Trophoblast cell (in vitro differentiated cells and primary cell): ENCODE measurements at regions not wholly inside any gene's neighbourhood (a gene's known extent, or its start where the extent isn't known, plus 50 kb on each side); places are given as distances from the start of the nearest gene placed in this dataset.

Experiments used
- DNase-seq, 2 donors: peaks; one replicate each; pipeline ENCODE4 v3.0.0-alpha.2; 2016
- H2AFZ ChIP-seq: 2 replicates; pipeline ENCODE4 v1.6.1; 2013; ENCODE audit warnings: low read length, moderate library complexity, mild to moderate bottlenecking; ENCODE audit not compliant: insufficient read depth, poor library complexity
- H2AK5ac ChIP-seq: 2 replicates; pipeline ENCODE4 v1.6.1; 2013; ENCODE audit warnings: mild to moderate bottlenecking, low read length
- H2BK120ac ChIP-seq: 2 replicates; pipeline ENCODE4 v1.6.1; 2013; ENCODE audit warnings: low read length, mild to moderate bottlenecking, moderate library complexity; ENCODE audit not compliant: insufficient read depth, poor library complexity
- H2BK12ac ChIP-seq: 2 replicates; pipeline ENCODE4 v1.6.1; 2013; ENCODE audit warnings: mild to moderate bottlenecking, low read length, moderate library complexity
- H2BK5ac ChIP-seq: 2 replicates; pipeline ENCODE4 v1.6.1; 2013; ENCODE audit warnings: low read length, low read depth, moderate library complexity, mild to moderate bottlenecking; ENCODE audit not compliant: poor library complexity
- H3K14ac ChIP-seq: 2 replicates; pipeline ENCODE4 v1.6.1; 2013; ENCODE audit warnings: mild to moderate bottlenecking, low read length
- H3K18ac ChIP-seq: 2 replicates; pipeline ENCODE4 v1.6.1; 2013; ENCODE audit warnings: mild to moderate bottlenecking, low read length
- H3K23ac ChIP-seq: 2 replicates; pipeline ENCODE4 v1.6.1; 2013; ENCODE audit warnings: low read length
- H3K27ac ChIP-seq: 2 replicates; pipeline ENCODE4 v1.5.1; 2013; ENCODE audit warnings: low read depth, mild to moderate bottlenecking, inconsistent platforms, low read length, moderate library complexity
- H3K27me3 ChIP-seq: 2 replicates; pipeline ENCODE4 v1.6.1; 2013; ENCODE audit warnings: inconsistent platforms, mild to moderate bottlenecking, low read length, moderate library complexity; ENCODE audit not compliant: insufficient read depth
- H3K36me3 ChIP-seq, 2 experiments: 1 replicate in 1 of 2; 2 replicates in 1 of 2; pipeline ENCODE4 v1.6.1; 2013; ENCODE audit warnings: low read length in 2 of 2, mild to moderate bottlenecking in 2 of 2, moderate library complexity in 1 of 2; ENCODE audit not compliant: insufficient read depth in 2 of 2, control insufficient read depth in 1 of 2
- H3K4ac ChIP-seq: 2 replicates; pipeline ENCODE4 v1.6.1; 2013; ENCODE audit warnings: low read depth, mild to moderate bottlenecking, low read length, moderate library complexity
- H3K4me1 ChIP-seq, 2 experiments: 1 replicate in 1 of 2; 2 replicates in 1 of 2; pipeline ENCODE4 v1.6.1; 2013; ENCODE audit warnings: low read length in 2 of 2, mild to moderate bottlenecking in 2 of 2, moderate library complexity in 1 of 2; ENCODE audit not compliant: insufficient read depth in 2 of 2, control insufficient read depth in 1 of 2
- H3K4me2 ChIP-seq: 2 replicates; pipeline ENCODE4 v1.6.1; 2013; ENCODE audit warnings: inconsistent platforms, mild to moderate bottlenecking, low read length, moderate library complexity
- H3K4me3 ChIP-seq: 2 replicates; pipeline ENCODE4 v1.5.1; 2013; ENCODE audit warnings: mild to moderate bottlenecking, low read depth, low read length, inconsistent platforms
- H3K79me1 ChIP-seq: one replicate; pipeline ENCODE4 v1.6.1; 2013; ENCODE audit warnings: low read length
- H3K79me2 ChIP-seq: 2 replicates; pipeline ENCODE4 v1.6.1; 2013; ENCODE audit warnings: low read length, mild to moderate bottlenecking; ENCODE audit not compliant: control insufficient read depth, insufficient read depth, poor library complexity
- H3K9ac ChIP-seq: 2 replicates; pipeline ENCODE4 v1.6.1; 2013; ENCODE audit warnings: mild to moderate bottlenecking, low read length
- H3K9me3 ChIP-seq: 2 replicates; pipeline ENCODE4 v1.6.1; 2013; ENCODE audit warnings: low read depth, mild to moderate bottlenecking, control low read depth, inconsistent platforms, low read length; ENCODE audit not compliant: insufficient read depth
- H4K12ac ChIP-seq: 2 replicates; pipeline ENCODE4 v1.6.1; 2013; ENCODE audit warnings: low read depth, mild to moderate bottlenecking, low read length, moderate library complexity
- H4K8ac ChIP-seq: 2 replicates; pipeline ENCODE4 v1.6.1; 2013; ENCODE audit warnings: low read depth, mild to moderate bottlenecking, low read length, moderate library complexity
- H4K91ac ChIP-seq: one replicate; pipeline ENCODE4 v1.6.1; 2013; ENCODE audit warnings: low read depth, mild to moderate bottlenecking, low read length, moderate library complexity
- WGBS: extraction: QIAGEN DNeasy Blood & Tissue Kit; methylation state at CpG from one replicate; pipeline ENCODE4 v1.1.7; 2013; ENCODE audit warnings: missing lambda C conversion rate; ENCODE audit not compliant: insufficient read length, insufficient coverage; ENCODE audit errors: extremely low coverage; 5-methylcytosine and 5-hydroxymethylcytosine counted together

DNA sequence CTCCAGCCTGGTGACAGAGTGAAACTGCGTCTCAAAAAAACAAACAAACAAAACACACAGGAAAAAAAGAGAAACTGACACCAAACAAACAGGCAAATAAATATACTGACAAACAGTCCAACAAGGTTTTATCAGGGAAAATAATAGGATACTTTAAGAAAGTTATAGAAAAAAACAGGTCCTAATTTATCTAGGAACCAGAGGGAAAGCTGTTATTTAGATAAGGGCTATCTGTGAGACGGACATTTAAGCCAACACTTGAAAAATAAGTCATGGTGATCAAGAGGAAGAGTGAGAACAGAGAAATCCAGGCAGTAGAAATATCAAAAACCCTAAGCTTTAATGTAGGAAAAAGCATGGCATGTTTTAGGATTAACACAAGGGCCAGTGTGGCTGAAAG lies 68.9 kb downstream of the FAM217A start:
- H4K12ac ChIP-seq = no peak overlapping the region
- H3K27me3 ChIP-seq = no peaks in the 10 kb centered on the region
- no peaks in the 10 kb centered on the region for H3K79me1 ChIP-seq
- H2AK5ac ChIP-seq = no peak overlapping the region
- H3K4ac ChIP-seq = no peak overlapping the region
- no peak overlapping the region for H3K23ac ChIP-seq
- no peak overlapping the region for H3K4me3 ChIP-seq
- no peak overlapping the region for H2BK5ac ChIP-seq
- H2BK12ac ChIP-seq = no peak overlapping the region
- no peak overlapping the region for H3K9ac ChIP-seq
- no peak overlapping the region for H2BK120ac ChIP-seq
- no peak overlapping the region for H3K4me2 ChIP-seq
- no peak overlapping the region for H3K18ac ChIP-seq
- H3K14ac ChIP-seq = no peak overlapping the region
- H3K79me2 ChIP-seq = peaks cover 4% of the 10 kb centered on the region
- H2AFZ ChIP-seq = no peak overlapping the region
- peaks cover 0 to 4% of the 10 kb centered on the region in 2 experiments for H3K4me1 ChIP-seq
- no peak for DNase-seq
- no peaks in the 10 kb centered on the region for H3K9me3 ChIP-seq
- no CpG with 5 or more reads among the region's 2 CpGs for WGBS
- H4K91ac ChIP-seq = no peak overlapping the region
- H3K36me3 ChIP-seq = peaks cover 1 to 2% of the 10 kb centered on the region in 2 experiments
- H3K27ac ChIP-seq = no peak overlapping the region
- H4K8ac ChIP-seq = no peak overlapping the region

DNA sequence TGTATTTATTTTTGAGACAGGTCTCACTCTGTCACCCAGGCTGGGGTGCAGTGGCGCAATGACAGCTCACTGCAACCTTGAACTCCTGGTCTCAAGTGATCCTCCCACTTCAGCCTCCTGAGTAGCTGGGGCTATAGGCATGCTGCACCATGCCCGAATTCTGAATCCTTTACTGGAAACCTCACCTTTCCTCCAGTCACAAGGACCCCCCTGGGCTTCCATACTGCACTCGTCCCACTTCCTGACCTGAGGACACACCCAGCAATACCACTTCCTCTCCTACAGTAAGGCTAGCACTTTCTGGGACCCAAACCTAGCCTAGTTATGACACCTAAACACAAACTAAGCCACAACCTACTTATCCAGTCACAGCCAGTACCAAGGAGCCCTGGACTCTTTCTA lies 68.2 kb downstream of the FAM217A start:
- H3K4me2 ChIP-seq = no peak overlapping the region
- peaks cover 1 to 2% of the 10 kb centered on the region in 2 experiments for H3K36me3 ChIP-seq
- H4K8ac ChIP-seq = peak overlapping the region; percentile 4
- no peak overlapping the region for H3K14ac ChIP-seq
- H3K4me1 ChIP-seq = peaks cover 0 to 4% of the 10 kb centered on the region in 2 experiments
- H3K27me3 ChIP-seq = no peaks in the 10 kb centered on the region
- H3K4me3 ChIP-seq = no peak overlapping the region
- H3K9me3 ChIP-seq = no peaks in the 10 kb centered on the region
- no peak overlapping the region for H2AK5ac ChIP-seq
- no peak overlapping the region for H2BK5ac ChIP-seq
- WGBS = no CpG with 5 or more reads among the region's 3 CpGs
- no peak overlapping the region for H3K27ac ChIP-seq
- H2BK12ac ChIP-seq = no peak overlapping the region
- H3K79me2 ChIP-seq = peaks cover 5% of the 10 kb centered on the region
- H3K4ac ChIP-seq = peak overlapping the region; percentile 52
- no peak overlapping the region for H3K18ac ChIP-seq
- H3K9ac ChIP-seq = peak overlapping the region; percentile 48
- peak overlapping the region; percentile 17 for H3K23ac ChIP-seq
- DNase-seq = no peak
- H4K12ac ChIP-seq = no peak overlapping the region
- no peak overlapping the region for H4K91ac ChIP-seq
- no peaks in the 10 kb centered on the region for H3K79me1 ChIP-seq
- no peak overlapping the region for H2BK120ac ChIP-seq
- no peak overlapping the region for H2AFZ ChIP-seq

DNA sequence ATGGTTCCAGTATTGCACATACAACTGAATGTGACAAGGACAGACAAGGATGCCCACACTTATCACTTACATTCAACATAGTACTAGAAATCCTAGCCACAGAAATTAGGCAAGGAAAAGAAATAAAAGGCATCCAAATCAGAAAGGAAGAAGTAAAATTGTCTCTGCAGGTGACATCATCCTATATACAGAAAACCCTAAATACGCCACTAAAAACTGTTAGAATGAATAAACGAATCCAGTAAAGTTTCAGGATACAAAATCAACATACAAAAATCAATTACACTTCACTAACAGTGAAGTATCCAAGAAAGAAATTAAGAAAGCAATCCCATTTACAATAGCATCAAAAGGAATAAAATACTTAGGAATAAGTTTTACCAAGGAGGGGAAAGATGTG lies 66.1 kb downstream of the FAM217A start:
- DNase-seq = no peak
- H3K4me1 ChIP-seq = peaks cover 0 to 4% of the 10 kb centered on the region in 2 experiments
- H2BK5ac ChIP-seq = no peak overlapping the region
- no peak overlapping the region for H2BK120ac ChIP-seq
- no peak overlapping the region for H3K27ac ChIP-seq
- peaks cover 1 to 2% of the 10 kb centered on the region in 2 experiments for H3K36me3 ChIP-seq
- H3K9ac ChIP-seq = no peak overlapping the region
- H3K9me3 ChIP-seq = no peaks in the 10 kb centered on the region
- no peak overlapping the region for H3K4me2 ChIP-seq
- H2AK5ac ChIP-seq = no peak overlapping the region
- H3K4ac ChIP-seq = peak overlapping the region; percentile 47
- no peak overlapping the region for H3K14ac ChIP-seq
- H3K79me1 ChIP-seq = peaks cover under 1% of the 10 kb centered on the region
- H3K27me3 ChIP-seq = no peaks in the 10 kb centered on the region
- H3K23ac ChIP-seq = no peak overlapping the region
- H4K12ac ChIP-seq = no peak overlapping the region
- no peak overlapping the region for H4K8ac ChIP-seq
- H2AFZ ChIP-seq = no peak overlapping the region
- H3K4me3 ChIP-seq = no peak overlapping the region
- H3K79me2 ChIP-seq = peaks cover 5% of the 10 kb centered on the region
- no CpG with 5 or more reads among the region's 2 CpGs for WGBS
- no peak overlapping the region for H2BK12ac ChIP-seq
- no peak overlapping the region for H4K91ac ChIP-seq
- no peak overlapping the region for H3K18ac ChIP-seq

DNA sequence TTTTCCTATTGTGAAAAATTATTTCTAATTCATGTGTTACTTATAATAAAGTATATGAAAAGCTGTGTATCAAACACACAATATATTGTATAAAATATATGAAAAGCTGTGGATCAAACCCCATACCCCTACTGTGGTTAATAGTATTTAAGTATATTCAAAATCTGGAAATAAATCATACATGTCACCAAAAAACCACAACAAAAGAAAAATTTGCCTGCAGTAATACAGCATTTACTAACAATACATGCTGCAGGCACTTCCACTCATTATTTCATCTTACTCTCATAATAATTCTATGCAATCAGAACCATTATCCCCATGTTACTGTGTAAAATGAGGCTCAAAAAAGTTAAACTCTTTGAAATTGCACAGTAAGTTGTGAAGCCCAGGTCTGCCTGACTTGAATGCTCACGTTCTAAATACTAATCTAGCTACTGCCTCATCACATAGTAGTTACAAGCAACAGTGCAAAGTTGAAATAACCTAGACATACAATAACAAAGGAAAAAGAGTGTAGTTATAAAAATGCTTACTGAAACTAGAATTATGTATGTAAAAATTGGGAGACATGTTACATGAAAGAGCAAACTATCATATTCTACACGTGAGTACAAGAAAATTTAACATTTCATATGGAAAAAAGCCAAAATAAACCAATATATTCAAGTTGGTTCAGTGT lies 61.7 kb downstream of the FAM217A start:
- Histone ChIP-seq H3K4ac (no peak overlapping the region), H3K14ac (no peak overlapping the region), H4K8ac (no peak overlapping the region), H3K79me1 (peaks cover 20% of the 10 kb centered on the region), H3K23ac (no peak overlapping the region), H2BK5ac (no peak overlapping the region), H2BK120ac (no peak overlapping the region), H3K36me3 (peaks cover 1 to 2% of the 10 kb centered on the region in 2 experiments), H4K12ac (no peak overlapping the region), H4K91ac (no peak overlapping the region), H3K4me1 (peaks cover 0 to 5% of the 10 kb centered on the region in 2 experiments), H3K27ac (no peak overlapping the region), H3K4me3 (no peak overlapping the region), H3K18ac (no peak overlapping the region), H3K4me2 (peak overlapping the region; percentile 40), H3K9me3 (no peaks in the 10 kb centered on the region), H3K27me3 (no peaks in the 10 kb centered on the region), H3K79me2 (peaks cover 14% of the 10 kb centered on the region), H2BK12ac (no peak overlapping the region), H3K9ac (no peak overlapping the region), H2AFZ (no peak overlapping the region), H2AK5ac (no peak overlapping the region)
- no peak for DNase-seq
- no CpG with 5 or more reads among the region's 2 CpGs for WGBS
